CD4-positive, CD25-positive, alpha-beta regulatory T cell (primary cell): ENCODE measurements at regions not wholly inside any gene's neighbourhood (a gene's known extent, or its start where the extent isn't known, plus 50 kb on each side); places are given as distances from the start of the nearest gene placed in this dataset.

Experiments used
- ATAC-seq, 2 donors: fragments of 150-1000 bp; cut with Tn5 transposase; one replicate each; pipeline ENCODE4 v1.10.0; 2021; ENCODE audit warnings: low read depth in 2 of 2, moderate number of reproducible peaks in 2 of 2, moderate library complexity in 1 of 2
- DNase-seq, 3 donors: peaks; one replicate each; pipeline versions ENCODE4 v3.0.0 to v3.0.0-alpha.2; 2012 to 2022; ENCODE audit warnings: mixed read lengths in 1 of 3
- H3K27ac ChIP-seq: one replicate; pipeline ENCODE4 v1.7.0; 2013; ENCODE audit warnings: mild to moderate bottlenecking, low read length; ENCODE audit not compliant: insufficient read depth, poor library complexity, severe bottlenecking
- H3K27me3 ChIP-seq: one replicate; pipeline ENCODE4 v1.7.0; 2013; ENCODE audit warnings: low read length; ENCODE audit not compliant: control insufficient read depth, insufficient read depth
- H3K36me3 ChIP-seq: one replicate; pipeline ENCODE4 v1.7.0; 2013; ENCODE audit warnings: mild to moderate bottlenecking, low read length, moderate library complexity; ENCODE audit not compliant: control insufficient read depth, insufficient read depth
- H3K4me1 ChIP-seq: 2 replicates; pipeline ENCODE4 v1.7.0; 2013; ENCODE audit warnings: mild to moderate bottlenecking, low read length; ENCODE audit not compliant: insufficient read depth, control insufficient read depth, poor library complexity, severe bottlenecking
- H3K4me3 ChIP-seq: one replicate; pipeline ENCODE4 v1.7.0; 2013; ENCODE audit warnings: low read depth, mild to moderate bottlenecking, low read length, moderate library complexity
- H3K9me3 ChIP-seq, 2 experiments: 1 replicate in 1 of 2; 2 replicates in 1 of 2; pipeline ENCODE4 v1.7.0; 2013; ENCODE audit warnings: low read length in 2 of 2, mild to moderate bottlenecking in 1 of 2, moderate library complexity in 1 of 2; ENCODE audit not compliant: control insufficient read depth in 2 of 2
- H3K27ac Mint-ChIP-seq, 3 donors: one replicate each; pipeline ENCODE4 v1.8.0; 2020 to 2022; ENCODE audit warnings: mild to moderate bottlenecking in 3 of 3, mixed read lengths in 3 of 3, moderate library complexity in 2 of 3
- H3K27me3 Mint-ChIP-seq: one replicate; pipeline ENCODE4 v1.8.0; 2022; ENCODE audit warnings: mild to moderate bottlenecking, mixed read lengths
- H3K36me3 Mint-ChIP-seq: one replicate; pipeline ENCODE4 v1.8.0; 2020; ENCODE audit warnings: mixed read lengths
- H3K4me1 Mint-ChIP-seq, 4 donors: one replicate each; pipeline ENCODE4 v1.8.0; 2020 to 2022; ENCODE audit warnings: mixed read lengths in 4 of 4, mild to moderate bottlenecking in 1 of 4
- H3K4me3 Mint-ChIP-seq, 4 donors: one replicate each; pipeline ENCODE4 v1.8.0; 2020 to 2022; ENCODE audit warnings: mild to moderate bottlenecking in 4 of 4, mixed read lengths in 4 of 4, moderate library complexity in 3 of 4
- H3K9me3 Mint-ChIP-seq, 7 donors: one replicate each; pipeline ENCODE4 v1.8.0; 2020 to 2022; ENCODE audit warnings: mixed read lengths in 7 of 7, mild to moderate bottlenecking in 3 of 7, moderate library complexity in 2 of 7

DNA sequence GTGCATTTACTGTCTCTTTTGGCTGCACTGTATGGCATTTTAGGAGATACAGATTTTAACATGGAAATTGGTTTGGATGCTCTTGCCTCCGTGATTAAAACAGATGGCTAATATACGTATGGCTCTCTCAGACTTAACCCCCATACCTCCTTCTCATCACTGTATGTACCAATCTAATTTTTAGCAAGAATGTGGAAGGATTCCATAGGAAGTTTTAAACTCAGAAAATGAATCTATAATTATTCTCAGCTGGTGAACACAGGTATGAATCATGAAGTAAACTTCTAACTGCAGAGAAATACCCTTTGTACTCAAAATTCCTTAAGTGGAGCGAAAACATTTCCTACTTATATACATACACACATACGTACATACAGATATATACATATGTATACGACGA, 210.5 kb upstream of the NEIL3 start:
- H3K36me3 Mint-ChIP-seq = no peaks in the 10 kb centered on the region
- H3K27me3 ChIP-seq = no peaks in the 10 kb centered on the region
- no peak overlapping the region for H3K4me3 ChIP-seq
- H3K27ac Mint-ChIP-seq = no peak overlapping the region
- ATAC-seq (no peak), DNase-seq (no peak)
- no peaks in the 10 kb centered on the region for H3K4me1 Mint-ChIP-seq
- H3K4me1 ChIP-seq = no peaks in the 10 kb centered on the region
- no peaks in the 10 kb centered on the region for H3K9me3 ChIP-seq
- H3K36me3 ChIP-seq = no peaks in the 10 kb centered on the region
- no peak overlapping the region for H3K27ac ChIP-seq
- H3K4me3 Mint-ChIP-seq = no peak overlapping the region
- H3K9me3 Mint-ChIP-seq = peaks cover 0 to 1% (median 0%) of the 10 kb centered on the region in 7 donors
- H3K27me3 Mint-ChIP-seq = peaks cover 5% of the 10 kb centered on the region

DNA sequence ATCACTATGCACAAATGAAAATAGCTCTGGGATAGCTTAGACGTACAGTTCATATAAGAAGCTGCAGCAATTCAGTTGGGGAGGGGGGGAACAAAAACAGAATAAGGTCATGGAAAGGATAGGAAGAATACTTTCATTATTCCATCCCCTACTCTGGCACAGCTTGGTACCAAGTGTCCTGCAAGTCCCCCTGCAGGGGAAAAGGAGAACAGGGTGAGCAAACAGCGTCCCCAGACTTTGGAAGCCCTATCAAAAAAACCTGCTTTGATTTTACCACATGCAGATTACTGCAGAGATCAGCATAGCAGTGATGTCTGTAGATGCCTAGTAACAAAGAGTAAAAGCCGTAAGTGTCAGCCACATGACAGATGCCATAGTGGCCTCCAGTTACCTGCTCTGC, 209.4 kb upstream of the NEIL3 start:
- no peak overlapping the region for H3K4me3 ChIP-seq
- Mint-ChIP-seq H3K27me3 (peaks cover 5% of the 10 kb centered on the region), H3K9me3 (peaks cover 0 to 1% (median 0%) of the 10 kb centered on the region in 7 donors), H3K4me1 (no peaks in the 10 kb centered on the region), H3K36me3 (no peaks in the 10 kb centered on the region), H3K4me3 (no peak overlapping the region), H3K27ac (no peak overlapping the region)
- no peaks in the 10 kb centered on the region for H3K27me3 ChIP-seq
- DNase-seq (no peak), ATAC-seq (no peak)
- H3K36me3 ChIP-seq = no peaks in the 10 kb centered on the region
- no peak overlapping the region for H3K27ac ChIP-seq
- no peaks in the 10 kb centered on the region for H3K9me3 ChIP-seq
- H3K4me1 ChIP-seq = no peaks in the 10 kb centered on the region

DNA sequence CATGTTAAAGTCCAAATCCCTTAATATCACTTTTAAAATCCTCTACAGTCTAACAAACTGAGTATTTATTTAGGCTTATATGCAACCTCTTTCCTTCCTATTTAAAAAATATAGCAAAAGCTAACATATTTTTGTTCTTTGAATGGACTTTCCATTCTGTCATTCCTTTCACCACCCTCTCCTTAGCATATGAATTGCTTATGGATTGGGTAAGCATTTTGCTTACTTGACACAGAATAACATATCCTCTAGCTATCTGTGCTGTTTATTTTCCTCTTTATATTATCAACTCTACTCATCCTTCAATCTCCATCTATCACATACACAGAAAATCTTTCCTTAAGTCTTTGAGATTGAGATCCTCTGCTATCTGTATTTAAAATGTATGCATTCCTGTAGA, 206.1 kb upstream of the NEIL3 start:
- Histone ChIP-seq H3K4me3 (no peak overlapping the region), H3K36me3 (no peaks in the 10 kb centered on the region), H3K27me3 (no peaks in the 10 kb centered on the region), H3K27ac (no peak overlapping the region), H3K9me3 (no peaks in the 10 kb centered on the region), H3K4me1 (no peaks in the 10 kb centered on the region)
- Mint-ChIP-seq H3K9me3 (peaks cover 0 to 1% (median 0%) of the 10 kb centered on the region in 7 donors), H3K27ac (no peak overlapping the region), H3K4me1 (no peaks in the 10 kb centered on the region), H3K4me3 (no peak overlapping the region), H3K27me3 (peaks cover 9% of the 10 kb centered on the region), H3K36me3 (no peaks in the 10 kb centered on the region)
- no peak for DNase-seq
- ATAC-seq = no peak

DNA sequence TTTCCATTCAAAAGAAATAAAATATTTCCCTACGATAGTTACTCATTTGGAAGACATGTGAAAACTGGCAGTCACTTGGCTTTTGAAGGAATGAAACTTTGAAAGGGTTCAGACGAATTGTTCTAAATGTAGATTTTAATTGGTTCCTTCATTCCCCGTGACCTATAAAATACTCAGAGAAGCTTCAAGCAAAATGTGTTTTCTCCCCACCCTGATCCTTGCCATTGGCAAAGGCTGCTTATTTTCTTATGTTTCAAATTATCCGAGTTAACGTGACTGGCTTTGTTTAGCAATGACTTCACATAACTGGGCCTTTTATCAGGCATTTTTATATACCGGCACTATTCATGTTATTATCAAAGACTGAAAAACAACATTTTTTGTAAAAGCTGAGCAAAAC, 204.1 kb upstream of the NEIL3 start:
- Mint-ChIP-seq H3K36me3 (no peaks in the 10 kb centered on the region), H3K4me1 (no peaks in the 10 kb centered on the region), H3K9me3 (peaks cover 0 to 1% (median 0%) of the 10 kb centered on the region in 7 donors), H3K27ac (no peak overlapping the region), H3K4me3 (no peak overlapping the region), H3K27me3 (peaks cover 9% of the 10 kb centered on the region)
- no peaks in the 10 kb centered on the region for H3K36me3 ChIP-seq
- H3K4me3 ChIP-seq = no peak overlapping the region
- no peak for DNase-seq
- no peaks in the 10 kb centered on the region for H3K4me1 ChIP-seq
- ATAC-seq = no peak
- no peaks in the 10 kb centered on the region for H3K9me3 ChIP-seq
- no peak overlapping the region for H3K27ac ChIP-seq
- H3K27me3 ChIP-seq = no peaks in the 10 kb centered on the region

DNA sequence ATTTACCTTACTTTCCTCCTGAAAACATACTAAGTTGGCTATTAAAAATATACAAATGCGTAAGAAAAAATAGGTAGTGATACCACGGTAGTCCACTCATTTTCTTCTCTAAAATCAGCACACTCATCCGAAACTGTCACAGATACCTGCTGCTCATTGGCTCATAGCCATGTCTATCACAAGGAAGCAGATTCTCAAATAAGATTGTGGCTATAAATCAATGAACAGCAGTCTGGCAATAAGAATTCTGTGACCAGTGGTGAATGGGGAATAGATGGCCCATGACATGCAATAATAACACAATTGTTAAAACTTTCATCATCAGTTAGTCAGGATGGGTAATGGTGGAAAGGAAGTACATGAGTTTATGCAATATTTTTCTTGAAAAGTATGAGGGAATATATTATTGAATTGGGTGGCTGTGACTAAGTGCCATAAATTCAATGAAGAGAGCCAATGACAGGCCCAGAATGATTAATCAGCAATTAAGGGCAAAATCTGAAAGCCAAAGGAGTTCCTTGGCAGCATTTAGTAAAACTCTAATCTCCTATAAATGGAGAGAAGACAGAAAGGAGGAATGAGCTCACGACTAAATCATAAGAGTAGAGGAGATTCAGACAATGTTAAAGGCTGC, 202.3 kb upstream of the NEIL3 start:
- H3K9me3 Mint-ChIP-seq = peaks cover 0 to 4% (median 1%) of the 10 kb centered on the region in 7 donors
- Histone ChIP-seq H3K9me3 (no peaks in the 10 kb centered on the region), H3K27me3 (no peaks in the 10 kb centered on the region), H3K36me3 (no peaks in the 10 kb centered on the region), H3K27ac (no peak overlapping the region), H3K4me3 (no peak overlapping the region), H3K4me1 (no peaks in the 10 kb centered on the region)
- H3K27ac Mint-ChIP-seq = no peak overlapping the region
- no peak for DNase-seq
- peaks cover 4% of the 10 kb centered on the region for H3K27me3 Mint-ChIP-seq
- H3K4me3 Mint-ChIP-seq = no peak overlapping the region
- no peak for ATAC-seq
- no peaks in the 10 kb centered on the region for H3K36me3 Mint-ChIP-seq
- H3K4me1 Mint-ChIP-seq = no peaks in the 10 kb centered on the region

DNA sequence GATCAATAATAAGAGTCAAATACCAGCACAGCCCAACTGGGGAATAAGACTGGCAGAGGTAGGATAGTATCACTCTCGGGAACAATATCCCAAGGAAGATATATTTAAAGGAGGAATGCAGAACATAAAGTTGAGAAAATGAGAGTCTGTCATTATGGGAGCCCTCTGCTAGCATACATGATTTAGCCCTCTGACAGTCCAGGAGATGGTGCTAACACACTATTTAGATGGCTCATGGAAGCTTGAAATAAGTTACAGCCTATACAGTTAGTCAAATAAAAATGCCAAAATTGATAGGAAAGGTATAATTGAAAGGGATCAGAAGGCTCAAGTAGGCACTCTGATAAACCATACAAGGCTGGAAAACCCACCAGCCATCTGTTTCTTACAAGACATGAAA, 201.0 kb upstream of the NEIL3 start:
- no peaks in the 10 kb centered on the region for H3K4me1 Mint-ChIP-seq
- no peak overlapping the region for H3K4me3 Mint-ChIP-seq
- no peak overlapping the region for H3K27ac Mint-ChIP-seq
- peaks cover 4% of the 10 kb centered on the region for H3K27me3 Mint-ChIP-seq
- no peak for ATAC-seq
- Histone ChIP-seq H3K4me1 (no peaks in the 10 kb centered on the region), H3K36me3 (no peaks in the 10 kb centered on the region), H3K4me3 (no peak overlapping the region), H3K27me3 (no peaks in the 10 kb centered on the region), H3K9me3 (no peaks in the 10 kb centered on the region), H3K27ac (no peak overlapping the region)
- H3K36me3 Mint-ChIP-seq = no peaks in the 10 kb centered on the region
- peak in 1 of 3 donors; percentile 50 for DNase-seq
- H3K9me3 Mint-ChIP-seq = peaks cover 0 to 6% (median 2%) of the 10 kb centered on the region in 7 donors

DNA sequence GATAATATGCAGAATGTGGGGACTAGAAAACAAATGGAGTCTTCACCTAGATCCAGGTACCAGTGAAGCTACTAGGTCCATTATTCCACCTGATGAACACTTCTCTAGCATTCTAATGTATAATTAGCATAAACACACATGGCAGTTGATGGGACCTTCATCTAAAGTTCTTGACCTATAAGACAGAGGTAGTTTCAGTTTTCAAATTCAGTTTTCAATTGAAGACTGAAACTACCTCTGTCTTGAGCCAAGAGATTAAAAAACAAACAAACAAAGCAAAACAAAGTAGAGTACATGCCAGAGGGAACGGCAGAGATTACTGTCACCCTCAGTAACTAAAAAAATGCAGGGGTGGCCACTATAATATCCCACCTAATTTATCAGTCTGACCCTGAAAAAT, 199.9 kb upstream of the NEIL3 start:
- no peak overlapping the region for H3K27ac Mint-ChIP-seq

DNA sequence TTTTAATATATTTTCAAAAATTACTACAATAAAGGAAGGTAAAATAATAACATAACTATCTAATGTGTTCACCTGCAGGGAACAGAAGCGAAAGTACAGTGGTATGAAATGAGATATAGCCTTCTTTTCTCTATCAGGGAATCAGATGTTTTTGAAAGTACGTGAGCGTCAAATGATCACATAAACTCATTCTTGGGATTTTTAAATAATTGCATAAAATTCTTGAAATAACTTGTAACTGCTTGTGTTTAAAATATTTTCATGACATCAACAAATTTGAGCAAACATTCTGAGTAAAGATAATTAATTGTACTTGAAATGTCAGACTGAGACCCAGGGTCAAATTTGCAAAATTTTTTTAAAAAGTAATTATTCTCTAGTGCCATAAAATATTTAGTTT, 193.5 kb upstream of the NEIL3 start:
- no peaks in the 10 kb centered on the region for H3K27me3 ChIP-seq
- Mint-ChIP-seq H3K27ac (no peak overlapping the region), H3K36me3 (no peaks in the 10 kb centered on the region), H3K4me1 (no peaks in the 10 kb centered on the region), H3K27me3 (peaks cover 7% of the 10 kb centered on the region), H3K9me3 (peaks cover 0 to 18% (median 2%) of the 10 kb centered on the region in 7 donors), H3K4me3 (no peak overlapping the region)
- H3K27ac ChIP-seq = no peak overlapping the region
- H3K9me3 ChIP-seq = peaks cover 0 to 5% of the 10 kb centered on the region in 2 experiments
- no peak overlapping the region for H3K4me3 ChIP-seq
- DNase-seq (no peak), ATAC-seq (no peak)
- no peaks in the 10 kb centered on the region for H3K36me3 ChIP-seq
- H3K4me1 ChIP-seq = no peaks in the 10 kb centered on the region

More for the DNA sequence above, 199.9 kb upstream of the NEIL3 start:
- peaks cover 10% of the 10 kb centered on the region for H3K27me3 Mint-ChIP-seq
- H3K4me3 Mint-ChIP-seq = no peak overlapping the region
- Histone ChIP-seq H3K27me3 (no peaks in the 10 kb centered on the region), H3K4me3 (no peak overlapping the region), H3K27ac (no peak overlapping the region), H3K9me3 (no peaks in the 10 kb centered on the region), H3K36me3 (no peaks in the 10 kb centered on the region), H3K4me1 (no peaks in the 10 kb centered on the region)
- peaks cover 0 to 6% (median 2%) of the 10 kb centered on the region in 7 donors for H3K9me3 Mint-ChIP-seq
- no peaks in the 10 kb centered on the region for H3K36me3 Mint-ChIP-seq
- DNase-seq (no peak), ATAC-seq (no peak)
- H3K4me1 Mint-ChIP-seq = no peaks in the 10 kb centered on the region
